Endothelial cell of umbilical vein (primary cell): ENCODE measurements at regions not wholly inside any gene's neighbourhood (a gene's known extent, or its start where the extent isn't known, plus 50 kb on each side); places are given as distances from the start of the nearest gene placed in this dataset.
"Not testable (repeated sequence)": the region's sequence is repeated elsewhere in the genome, so short reads cannot be mapped to it uniquely, and the experiment has no call there.

Experiments
- BruUV-seq: library from RNA; stranded (reverse); fragments of 400-500 nt; replicated peaks from 2 replicates; lab custom pipeline; 2021; lab: Mats Ljungman, UMichigan
- CTCF ChIA-PET: fragments of 300-600, 350-600 bp; sonication (Branson Sonifier 250); formaldehyde crosslinking; loops from one replicate; lab custom pipeline; 2021; ENCODE audit warnings: antibody characterized with exemption, inconsistent platforms; lab: Charles Lee
- POLR2A ChIA-PET: fragments of 300-600, 350-600 bp; sonication (Branson Sonifier 250); formaldehyde crosslinking; loops from one replicate; lab custom pipeline; 2021; ENCODE audit warnings: antibody characterized with exemption, inconsistent platforms; lab: Charles Lee
- DNase-seq: peaks from one replicate; pipeline ENCODE4 v3.0.0-alpha.2; 2011; ENCODE audit warnings: low read depth, low spot score
- FAIRE-seq: peaks from 2 replicates; lab custom pipeline; 2011; peaks lifted over from hg19 to GRCh38; lab: Jason Lieb, UNC
- H2AFZ ChIP-seq: 2 replicates; pipeline ENCODE4 v1.6.0; 2012; ENCODE audit warnings: low read depth, low read length, control low read depth, inconsistent platforms
- H3K27ac ChIP-seq: 2 replicates; pipeline ENCODE4 v1.5.1; 2011; ENCODE audit warnings: low read depth, mild to moderate bottlenecking, control low read depth, low read length, moderate library complexity; ENCODE audit not compliant: insufficient read depth
- H3K27me3 ChIP-seq, 2 experiments: 2 replicates each; pipeline versions ENCODE4 v1.6.0 to v1.6.1; 2011; ENCODE audit warnings: low read length in 2 of 2, mixed read lengths in 1 of 2; ENCODE audit not compliant: control insufficient read depth in 2 of 2, insufficient read depth in 2 of 2
- H3K36me3 ChIP-seq, 2 experiments: 2 replicates in 1 of 2; 3 replicates in 1 of 2; pipeline ENCODE4 v1.5.1; 2011; ENCODE audit warnings: low read length in 2 of 2, mild to moderate bottlenecking in 1 of 2, moderate library complexity in 1 of 2; ENCODE audit not compliant: control insufficient read depth in 2 of 2, insufficient read depth in 2 of 2; ENCODE audit errors: extremely low read depth in 1 of 2
- H3K4me1 ChIP-seq: 3 replicates; pipeline ENCODE4 v1.5.1; 2011; ENCODE audit warnings: mild to moderate bottlenecking, low read length; ENCODE audit not compliant: control insufficient read depth, insufficient read depth; ENCODE audit errors: extremely low read depth
- H3K4me2 ChIP-seq: 2 replicates; pipeline ENCODE4 v1.6.1; 2011; ENCODE audit warnings: low read length, control low read depth, mixed read lengths; ENCODE audit not compliant: insufficient read depth
- H3K4me3 ChIP-seq, 3 experiments: fragments of 200-600 bp in 1 of 3; sonication (generic), shearing (Covaris generic) in 1 of 3; replicated peaks in 1 of 3; 2 replicates each; pipeline ENCODE4 v1.5.1; 2011 to 2016; ENCODE audit warnings: control low read depth in 3 of 3, low read length in 3 of 3, mild to moderate bottlenecking in 2 of 3, inconsistent platforms in 1 of 3, low read depth in 1 of 3, moderate library complexity in 1 of 3; ENCODE audit not compliant: insufficient read depth in 1 of 3
- H3K79me2 ChIP-seq: 2 replicates; pipeline ENCODE4 v1.6.0; 2012; ENCODE audit warnings: low read length, inconsistent platforms; ENCODE audit not compliant: control insufficient read depth, insufficient read depth
- H3K9ac ChIP-seq: replicated peaks from 2 replicates; pipeline ENCODE3; 2011; ENCODE audit warnings: low read length, control low read depth; ENCODE audit not compliant: insufficient read depth; ENCODE audit errors: extremely low read depth
- H3K9me1 ChIP-seq: replicated peaks from 3 replicates; pipeline ENCODE4 v1.6.0; 2011; ENCODE audit warnings: mild to moderate bottlenecking, low read length; ENCODE audit not compliant: control insufficient read depth, insufficient read depth; ENCODE audit errors: extremely low read depth
- H3K9me3 ChIP-seq: replicated peaks from 2 replicates; pipeline ENCODE4 v1.5.1; 2012; ENCODE audit warnings: low read length, inconsistent platforms; ENCODE audit not compliant: control insufficient read depth, insufficient read depth
- H4K20me1 ChIP-seq: replicated peaks from 2 replicates; pipeline ENCODE3; 2011; ENCODE audit warnings: mild to moderate bottlenecking, low read length; ENCODE audit not compliant: control insufficient read depth, insufficient read depth; ENCODE audit errors: extremely low read depth
- CTCF ChIP-seq, 2 donors: IDR thresholded peaks; 1 replicate in 1 of 2; 2 replicates in 1 of 2; pipeline ENCODE4 v1.5.1; 2011; ENCODE audit warnings: low read length in 2 of 2, mild to moderate bottlenecking in 2 of 2, moderate library complexity in 2 of 2, control low read depth in 1 of 2, inconsistent platforms in 1 of 2, low read depth in 1 of 2; ENCODE audit not compliant: insufficient read depth in 1 of 2; ENCODE audit errors: extremely low read depth in 1 of 2
- EZH2 ChIP-seq: IDR thresholded peaks from 2 replicates; pipeline ENCODE4 v1.6.1; 2012; ENCODE audit warnings: borderline replicate concordance, low read depth, mild to moderate bottlenecking, moderate library complexity, low read length, inconsistent platforms; ENCODE audit not compliant: severe bottlenecking
- FOS ChIP-seq: IDR thresholded peaks from 2 replicates; pipeline ENCODE4 v1.6.1; 2011; ENCODE audit warnings: mild to moderate bottlenecking, low read length, moderate library complexity, borderline replicate concordance; ENCODE audit not compliant: insufficient read depth
- GATA2 ChIP-seq: IDR thresholded peaks from 2 replicates; pipeline ENCODE4 v1.7.0; 2011; ENCODE audit warnings: low read depth, mild to moderate bottlenecking, moderate library complexity, mixed read lengths, low read length; ENCODE audit not compliant: insufficient read length, insufficient read depth
- JUN ChIP-seq: IDR thresholded peaks from 2 replicates; pipeline ENCODE4 v1.6.1; 2011; ENCODE audit warnings: borderline replicate concordance, low read depth; ENCODE audit not compliant: insufficient read length, insufficient read depth
- MAX ChIP-seq: IDR thresholded peaks from 2 replicates; pipeline ENCODE4 v1.6.1; 2011; ENCODE audit not compliant: insufficient read depth, insufficient read length
- MYC ChIP-seq: IDR thresholded peaks from one replicate; pipeline ENCODE4 v1.6.1; 2011; ENCODE audit warnings: mild to moderate bottlenecking, low read depth, low read length
- POLR2A ChIP-seq: IDR thresholded peaks from 2 replicates; pipeline ENCODE4 v1.6.1; 2012; ENCODE audit warnings: low read depth, mild to moderate bottlenecking, control low read depth, low read length
- POLR2AphosphoS5 ChIP-seq: IDR thresholded peaks from 2 replicates; pipeline ENCODE4 v1.6.1; 2012; ENCODE audit warnings: low read depth, mild to moderate bottlenecking, control low read depth, low read length, moderate library complexity; ENCODE audit not compliant: insufficient read depth
- dilution Hi-C: fragments of 300-500 bp; cut with MboI; formaldehyde crosslinking; loops from one replicate; pipeline ENCODE4 v1.15.0; 2019; ENCODE audit warnings: low sequenced_read_pairs; ENCODE audit not compliant: extremely low pct_ligation_motif_present
- intact Hi-C: fragments of 100-400 bp; cut with micrococcal nuclease; formaldehyde crosslinking; loops from one replicate; pipeline ENCODE4 v1.10.0; 2022

- Histone ChIP-seq H4K20me1 (no peaks in the 10 kb centered on the region), H3K9me1 (no peaks in the 10 kb centered on the region), H3K9me3 (no peaks in the 10 kb centered on the region), H3K36me3 (no peaks in the 10 kb centered on the region), H3K79me2 (no peaks in the 10 kb centered on the region), H3K9ac (no peak overlapping the region), H3K4me3 (no peak overlapping the region), H3K27ac (no peak overlapping the region), H3K4me2 (no peak overlapping the region), H3K27me3 (no peaks in the 10 kb centered on the region), H3K4me1 (no peaks in the 10 kb centered on the region), H2AFZ (no peak overlapping the region)
- dilution Hi-C loops (no loop called here), intact Hi-C loops (loop anchor here (1.0 kb wide), 1 partner anchor 433 kb away; no protein-coding TSS in a partner anchor)
- ChIA-PET CTCF (interaction anchor here (2.7 to 2.8 kb wide), 2 partner anchors 433 to 434 kb away, joined by 14 to 40 read pairs; no protein-coding TSS in a partner anchor), POLR2A (no interaction called here)
- TF ChIP-seq MAX, result no peak
- TF ChIP-seq CTCF (IDR thresholded peaks at IDR 0.05; ENCODE audit: extremely low read depth in 1 of 2, insufficient read depth in 1 of 2, low read depth in 1 of 2, low read length in 2 of 2), result no peak
- no peak for TF ChIP-seq POLR2AphosphoS5
- TF ChIP-seq GATA2, result no peak
- no peak for TF ChIP-seq POLR2A
- TF ChIP-seq JUN, result no peak
- TF ChIP-seq MYC, result no peak
- TF ChIP-seq FOS, result no peak
- no peak for TF ChIP-seq EZH2
- FAIRE-seq (no peak), DNase-seq (no peak)
- no TSS peak for BruUV-seq
These were observed 164.4 kb upstream of the POF1B start for GRCh38 chrX:85543866-85544265.

- dilution Hi-C loops, DNase-seq, H3K9me1 ChIP-seq, H3K9ac ChIP-seq, POLR2A ChIA-PET, H3K27ac ChIP-seq, H4K20me1 ChIP-seq, H3K27me3 ChIP-seq, H3K79me2 ChIP-seq, H3K4me3 ChIP-seq, H2AFZ ChIP-seq, H3K4me2 ChIP-seq, BruUV-seq, H3K36me3 ChIP-seq, CTCF ChIA-PET, H3K9me3 ChIP-seq, intact Hi-C loops, FAIRE-seq, H3K4me1 ChIP-seq: not testable (repeated sequence)
These were observed 149.7 kb upstream of the POF1B start for GRCh38 chrX:85529141-85529540.
